Nephron (organoid): ENCODE measurements at regions not wholly inside any gene's neighbourhood (a gene's known extent, or its start where the extent isn't known, plus 50 kb on each side); places are given as distances from the start of the nearest gene placed in this dataset.
A peak's percentile ranks its signal among the peaks of the same experiment; 100 is the strongest.

Source experiments
- H3K27ac Mint-ChIP-seq, 3 experiments: 2 replicates each; pipeline ENCODE4 v1.8.0; 2020; ENCODE audit warnings: mixed read lengths in 3 of 3, mild to moderate bottlenecking in 2 of 3, moderate library complexity in 1 of 3
- H3K27me3 Mint-ChIP-seq: 2 replicates; pipeline ENCODE4 v1.8.0; 2021; ENCODE audit warnings: low read depth, mild to moderate bottlenecking, moderate library complexity, mixed read lengths
- H3K36me3 Mint-ChIP-seq: 2 replicates; pipeline ENCODE4 v1.8.0; 2020; ENCODE audit warnings: low read depth, mixed read lengths
- H3K4me1 Mint-ChIP-seq: 2 replicates; pipeline ENCODE4 v1.8.0; 2020; ENCODE audit warnings: mixed read lengths
- H3K4me3 Mint-ChIP-seq, 3 experiments: 2 replicates each; pipeline ENCODE4 v1.8.0; 2020; ENCODE audit warnings: mild to moderate bottlenecking in 3 of 3, mixed read lengths in 3 of 3, moderate library complexity in 2 of 3
- H3K9me3 Mint-ChIP-seq: 2 replicates; pipeline ENCODE4 v1.8.0; 2020; ENCODE audit warnings: mixed read lengths
- TF ChIP-seq, protein P1 (sequence below), 3 experiments: fragments of 200-600 bp; sonication (generic); IDR thresholded peaks; one replicate each; pipeline ENCODE4 v1.5.0; 2021; ENCODE audit warnings: antibody characterized with exemption in 3 of 3; ENCODE audit not compliant: unreplicated experiment in 3 of 3

DNA sequence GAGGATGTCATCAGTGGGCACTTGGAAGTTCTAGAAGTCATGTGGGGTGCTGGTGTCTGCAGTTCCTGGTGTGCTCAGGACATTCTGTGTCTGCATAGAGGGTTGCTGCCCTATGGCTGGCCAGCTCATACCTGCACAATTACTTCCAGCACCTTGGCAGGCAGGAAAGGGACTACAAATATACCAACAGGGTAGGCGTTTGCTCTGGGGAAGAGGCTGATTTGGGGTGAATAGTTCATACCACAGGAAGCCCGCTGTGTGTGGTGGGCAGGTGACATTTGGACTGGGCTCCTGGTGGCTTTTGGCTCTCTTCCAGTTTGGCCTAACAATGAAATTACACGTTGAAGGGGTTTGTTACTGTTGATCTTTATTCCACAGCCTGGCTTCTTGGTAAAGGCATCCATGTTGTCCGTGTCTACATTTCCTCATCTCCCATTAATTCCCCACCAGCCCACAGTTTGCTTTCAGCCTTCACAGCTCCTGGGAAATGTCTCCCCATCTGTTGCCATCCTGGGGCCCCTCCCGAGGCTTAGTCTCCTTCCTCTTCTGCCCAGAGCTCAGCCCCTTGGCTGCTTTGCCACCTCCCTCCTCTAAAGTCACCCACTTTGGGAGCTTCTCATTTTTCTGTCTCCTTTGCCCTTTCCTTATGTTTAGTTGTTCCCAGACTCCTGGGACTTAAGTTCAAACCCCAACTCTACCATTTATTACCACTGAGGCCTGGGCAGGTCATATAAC, 88.1 kb downstream of the RSPH3 start:
- H3K27ac Mint-ChIP-seq: peak overlapping the region in 2 of 3 experiments; percentile 14 to 71
- H3K36me3 Mint-ChIP-seq: no peaks in the 10 kb centered on the region
- TF ChIP-seq, protein P1, sequence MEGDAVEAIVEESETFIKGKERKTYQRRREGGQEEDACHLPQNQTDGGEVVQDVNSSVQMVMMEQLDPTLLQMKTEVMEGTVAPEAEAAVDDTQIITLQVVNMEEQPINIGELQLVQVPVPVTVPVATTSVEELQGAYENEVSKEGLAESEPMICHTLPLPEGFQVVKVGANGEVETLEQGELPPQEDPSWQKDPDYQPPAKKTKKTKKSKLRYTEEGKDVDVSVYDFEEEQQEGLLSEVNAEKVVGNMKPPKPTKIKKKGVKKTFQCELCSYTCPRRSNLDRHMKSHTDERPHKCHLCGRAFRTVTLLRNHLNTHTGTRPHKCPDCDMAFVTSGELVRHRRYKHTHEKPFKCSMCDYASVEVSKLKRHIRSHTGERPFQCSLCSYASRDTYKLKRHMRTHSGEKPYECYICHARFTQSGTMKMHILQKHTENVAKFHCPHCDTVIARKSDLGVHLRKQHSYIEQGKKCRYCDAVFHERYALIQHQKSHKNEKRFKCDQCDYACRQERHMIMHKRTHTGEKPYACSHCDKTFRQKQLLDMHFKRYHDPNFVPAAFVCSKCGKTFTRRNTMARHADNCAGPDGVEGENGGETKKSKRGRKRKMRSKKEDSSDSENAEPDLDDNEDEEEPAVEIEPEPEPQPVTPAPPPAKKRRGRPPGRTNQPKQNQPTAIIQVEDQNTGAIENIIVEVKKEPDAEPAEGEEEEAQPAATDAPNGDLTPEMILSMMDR (IDR thresholded peaks at IDR 0.05; ENCODE audit: unreplicated experiment in 3 of 3): no peak
- H3K4me1 Mint-ChIP-seq: peaks cover 5% of the 10 kb centered on the region
- H3K4me3 Mint-ChIP-seq: no peak overlapping the region
- H3K27me3 Mint-ChIP-seq: no peaks in the 10 kb centered on the region
- peaks cover 5% of the 10 kb centered on the region for H3K9me3 Mint-ChIP-seq

- Mint-ChIP-seq H3K27me3 (no peaks in the 10 kb centered on the region), H3K27ac (peak overlapping the region; percentile 62 to 81 (median 67)), H3K9me3 (peaks cover 11% of the 10 kb centered on the region), H3K4me3 (no peak overlapping the region), H3K36me3 (peaks cover 3% of the 10 kb centered on the region), H3K4me1 (peaks cover 5% of the 10 kb centered on the region)
- TF ChIP-seq, protein P1 (IDR thresholded peaks at IDR 0.05; ENCODE audit: unreplicated experiment in 3 of 3): no peak
These were observed 89.2 kb downstream of the RSPH3 start for GRCh38 chr6:158910484-158911440.

- no peak overlapping the region for H3K4me3 Mint-ChIP-seq
- H3K9me3 Mint-ChIP-seq: peaks cover 19% of the 10 kb centered on the region
- H3K4me1 Mint-ChIP-seq: peaks cover 5% of the 10 kb centered on the region
- no peaks in the 10 kb centered on the region for H3K27me3 Mint-ChIP-seq
- peak overlapping the region; percentile 67 to 81 (median 68) for H3K27ac Mint-ChIP-seq
- TF ChIP-seq, protein P1 (IDR thresholded peaks at IDR 0.05; ENCODE audit: unreplicated experiment in 3 of 3): no peak
- H3K36me3 Mint-ChIP-seq: peaks cover 10% of the 10 kb centered on the region
These were observed 90.1 kb downstream of the RSPH3 start for GRCh38 chr6:158909938-158910337.

GRCh38 chr6:158908606-158909005, 89.4 kb upstream of the EZR start:
- Mint-ChIP-seq H3K9me3 (peaks cover 28% of the 10 kb centered on the region), H3K4me3 (no peak overlapping the region), H3K36me3 (peaks cover 12% of the 10 kb centered on the region), H3K4me1 (peaks cover 5% of the 10 kb centered on the region), H3K27ac (no peak overlapping the region), H3K27me3 (no peaks in the 10 kb centered on the region)
- TF ChIP-seq, protein P1 (IDR thresholded peaks at IDR 0.05; ENCODE audit: unreplicated experiment in 3 of 3): no peak

GRCh38 chr6:158907931-158908330, 88.8 kb upstream of the EZR start:
- TF ChIP-seq, protein P1 (IDR thresholded peaks at IDR 0.05; ENCODE audit: unreplicated experiment in 3 of 3): no peak
- no peak overlapping the region for H3K27ac Mint-ChIP-seq
- H3K27me3 Mint-ChIP-seq: no peaks in the 10 kb centered on the region
- peaks cover 5% of the 10 kb centered on the region for H3K4me1 Mint-ChIP-seq
- peaks cover 12% of the 10 kb centered on the region for H3K36me3 Mint-ChIP-seq
- no peak overlapping the region for H3K4me3 Mint-ChIP-seq
- H3K9me3 Mint-ChIP-seq: peaks cover 28% of the 10 kb centered on the region
